GM23338 (cell line): ENCODE measurements at regions not wholly inside any gene's neighbourhood (a gene's known extent, or its start where the extent isn't known, plus 50 kb on each side); places are given as distances from the start of the nearest gene placed in this dataset.

Experiments
- ATAC-seq: fragments of 200-7000 bp; cut with Tn5 transposase; 3 replicates; pipeline ENCODE4 v1.9.1; 2020
- DNase-seq: peaks from one replicate; pipeline ENCODE4 v3.0.0-alpha.2; 2015; ENCODE audit warnings: low spot score
- H2AFZ ChIP-seq: fragments of 200-600 bp; sonication (generic); 2 replicates; pipeline ENCODE4 v1.8.0; 2016; ENCODE audit warnings: antibody characterized with exemption, mild to moderate bottlenecking, moderate library complexity
- H3F3A ChIP-seq: fragments of 200-600 bp; sonication (generic); replicated peaks from 2 replicates; pipeline ENCODE4 v1.8.0; 2017; ENCODE audit warnings: antibody characterized with exemption, mixed run types, low read depth
- H3K27ac ChIP-seq: fragments of 200-600 bp; sonication (generic); 2 replicates; pipeline ENCODE4 v1.6.1; 2016; ENCODE audit warnings: low read depth
- H3K27me3 ChIP-seq: fragments of 200-600 bp; sonication (generic); 2 replicates; pipeline ENCODE4 v1.8.0; 2016; ENCODE audit warnings: mild to moderate bottlenecking, mixed run types, moderate library complexity; ENCODE audit not compliant: insufficient read depth
- H3K36me3 ChIP-seq: fragments of 200-600 bp; sonication (generic); 2 replicates; pipeline ENCODE4 v1.8.0; 2016; ENCODE audit warnings: mild to moderate bottlenecking; ENCODE audit not compliant: insufficient read depth
- H3K4me1 ChIP-seq: fragments of 200-600 bp; sonication (generic); 2 replicates; pipeline ENCODE4 v1.8.0; 2016; ENCODE audit warnings: mild to moderate bottlenecking, moderate library complexity; ENCODE audit not compliant: insufficient read depth
- H3K4me2 ChIP-seq: fragments of 200-600 bp; sonication (generic); 2 replicates; pipeline ENCODE4 v1.7.1; 2017; ENCODE audit warnings: mixed run types
- H3K4me3 ChIP-seq: fragments of 200-600 bp; sonication (generic); 2 replicates; pipeline ENCODE4 v1.6.1; 2016; ENCODE audit warnings: mixed run types
- H3K79me2 ChIP-seq: fragments of 200-600 bp; sonication (generic); replicated peaks from 2 replicates; pipeline ENCODE4 v1.8.0; 2017; ENCODE audit warnings: mild to moderate bottlenecking; ENCODE audit not compliant: insufficient read depth
- H3K9me2 ChIP-seq: fragments of 200-600 bp; sonication (generic); 2 replicates; pipeline ENCODE4 v1.8.0; 2017; ENCODE audit not compliant: insufficient read depth
- H4K20me1 ChIP-seq: fragments of 200-600 bp; sonication (generic); replicated peaks from 2 replicates; pipeline ENCODE4 v1.8.0; 2017; ENCODE audit warnings: mild to moderate bottlenecking; ENCODE audit not compliant: insufficient read depth
- H3K27ac Mint-ChIP-seq: 2 replicates; pipeline ENCODE4 v1.8.0; 2020; ENCODE audit warnings: inconsistent platforms, mild to moderate bottlenecking, moderate library complexity, mixed read lengths
- H3K27me3 Mint-ChIP-seq: 3 replicates; pipeline ENCODE4 v1.8.0; 2022; ENCODE audit warnings: low read depth, mild to moderate bottlenecking, moderate library complexity, mixed read lengths, inconsistent platforms; ENCODE audit not compliant: insufficient read depth, poor library complexity
- H3K36me3 Mint-ChIP-seq: 3 replicates; pipeline ENCODE4 v1.8.0; 2021; ENCODE audit warnings: low read depth, mild to moderate bottlenecking, inconsistent platforms, moderate library complexity, mixed read lengths
- H3K4me1 Mint-ChIP-seq: 3 replicates; pipeline ENCODE4 v1.8.0; 2020; ENCODE audit warnings: mild to moderate bottlenecking, inconsistent platforms, mixed read lengths
- H3K4me3 Mint-ChIP-seq: 3 replicates; pipeline ENCODE4 v1.8.0; 2021; ENCODE audit warnings: moderate library complexity, mild to moderate bottlenecking, inconsistent platforms, mixed read lengths
- H3K9me3 Mint-ChIP-seq: 3 replicates; pipeline ENCODE4 v1.8.0; 2020; ENCODE audit warnings: moderate library complexity, mild to moderate bottlenecking, inconsistent platforms, mixed read lengths
- CREB1 ChIP-seq: fragments of 250-450 bp; sonication (Bioruptor Pico); IDR thresholded peaks from 2 replicates; pipeline ENCODE4 v1.5.0; 2020; ENCODE audit warnings: low read depth, mild to moderate bottlenecking, moderate library complexity
- EZH2 ChIP-seq: fragments of 200-600 bp; sonication (generic); IDR thresholded peaks from one replicate; pipeline ENCODE4 v1.8.0; 2017; ENCODE audit warnings: antibody characterized with exemption, mild to moderate bottlenecking, low read depth; ENCODE audit not compliant: unreplicated experiment
- EZH2phosphoT487 ChIP-seq: fragments of 200-600 bp; sonication (generic); IDR thresholded peaks from one replicate; pipeline ENCODE4 v1.8.1; 2018; ENCODE audit warnings: antibody characterized with exemption; ENCODE audit not compliant: unreplicated experiment
- JUNB ChIP-seq: IDR thresholded peaks from one replicate; pipeline ENCODE4 v1.6.1; 2016; ENCODE audit warnings: antibody characterized with exemption; ENCODE audit not compliant: unreplicated experiment
- NANOG ChIP-seq: IDR thresholded peaks from 2 replicates; pipeline ENCODE4 v1.6.1; 2016; ENCODE audit warnings: antibody characterized with exemption, borderline replicate concordance
- POLR2AphosphoS5 ChIP-seq: IDR thresholded peaks from 2 replicates; pipeline ENCODE4 v1.6.1; 2016; ENCODE audit warnings: antibody characterized with exemption, low read depth
- STAT1 ChIP-seq: IDR thresholded peaks from one replicate; pipeline ENCODE4 v1.6.1; 2016; ENCODE audit warnings: antibody characterized with exemption; ENCODE audit not compliant: unreplicated experiment
- ZNF114 ChIP-seq: fragments of 250-450 bp; sonication (Bioruptor Pico); IDR thresholded peaks from 2 replicates; pipeline ENCODE4 v1.5.0; 2020; ENCODE audit warnings: mild to moderate bottlenecking, moderate library complexity
- ZNF331 ChIP-seq: fragments of 250-450 bp; sonication (Bioruptor Pico); IDR thresholded peaks from 2 replicates; pipeline ENCODE4 v1.5.0; 2020; ENCODE audit warnings: low read depth, mild to moderate bottlenecking, moderate library complexity
- TF ChIP-seq, protein P1 (sequence below), 2 experiments: fragments of 200-600 bp in 1 of 2; sonication (generic) in 1 of 2; conservative IDR thresholded peaks; 2 replicates each; pipeline versions ENCODE4 v1.5.1 to v1.6.1; 2016 to 2017; ENCODE audit warnings: antibody characterized with exemption in 2 of 2, low read depth in 2 of 2, mild to moderate bottlenecking in 2 of 2, moderate library complexity in 1 of 2
- TF ChIP-seq, protein P2 (sequence below): fragments of 250-450 bp; sonication (Bioruptor Pico); IDR thresholded peaks from 2 replicates; pipeline ENCODE4 v1.5.0; 2020; ENCODE audit warnings: mild to moderate bottlenecking, moderate library complexity
- TF ChIP-seq, protein P3 (sequence below): IDR thresholded peaks from 2 replicates; pipeline ENCODE4 v1.6.1; 2016; ENCODE audit warnings: antibody characterized with exemption
- TF ChIP-seq, protein P4 (sequence below): IDR thresholded peaks from one replicate; pipeline ENCODE4 v1.6.1; 2018; ENCODE audit warnings: antibody characterized with exemption; ENCODE audit not compliant: unreplicated experiment

DNA sequence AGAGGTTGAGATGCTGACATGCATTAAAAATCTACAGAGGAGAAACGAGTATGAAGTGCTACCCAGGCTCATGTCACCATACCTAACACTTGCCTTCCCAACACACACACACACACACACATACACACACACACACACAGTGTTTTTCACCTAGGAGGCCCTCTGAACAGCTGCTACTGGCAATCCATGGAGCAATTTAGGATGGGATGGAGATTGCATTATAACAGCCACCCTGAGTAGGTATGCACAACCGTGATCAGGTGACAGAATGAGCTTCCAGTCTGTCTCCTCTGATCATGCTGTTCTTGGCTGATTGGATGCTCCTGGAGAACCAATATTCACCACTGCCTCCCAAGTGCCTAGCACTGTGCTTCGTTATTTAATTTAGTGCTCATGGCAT, 528.5 kb upstream of the CDH5 start:
- Mint-ChIP-seq H3K36me3 (no peaks in the 10 kb centered on the region), H3K4me3 (no peak overlapping the region), H3K27ac (no peak overlapping the region), H3K27me3 (no peaks in the 10 kb centered on the region), H3K9me3 (no peaks in the 10 kb centered on the region), H3K4me1 (no peaks in the 10 kb centered on the region)
- H3K4me1 ChIP-seq = no peaks in the 10 kb centered on the region
- no peaks in the 10 kb centered on the region for H4K20me1 ChIP-seq
- H3K27ac ChIP-seq = no peak overlapping the region
- no peak for DNase-seq
- no peaks in the 10 kb centered on the region for H3K36me3 ChIP-seq
- H3K9me2 ChIP-seq = no peaks in the 10 kb centered on the region
- peak overlapping the region; percentile 38; the same call in 1 of the 2 replicates for H2AFZ ChIP-seq
- H3K79me2 ChIP-seq = no peaks in the 10 kb centered on the region
- TF ChIP-seq, protein P1, sequence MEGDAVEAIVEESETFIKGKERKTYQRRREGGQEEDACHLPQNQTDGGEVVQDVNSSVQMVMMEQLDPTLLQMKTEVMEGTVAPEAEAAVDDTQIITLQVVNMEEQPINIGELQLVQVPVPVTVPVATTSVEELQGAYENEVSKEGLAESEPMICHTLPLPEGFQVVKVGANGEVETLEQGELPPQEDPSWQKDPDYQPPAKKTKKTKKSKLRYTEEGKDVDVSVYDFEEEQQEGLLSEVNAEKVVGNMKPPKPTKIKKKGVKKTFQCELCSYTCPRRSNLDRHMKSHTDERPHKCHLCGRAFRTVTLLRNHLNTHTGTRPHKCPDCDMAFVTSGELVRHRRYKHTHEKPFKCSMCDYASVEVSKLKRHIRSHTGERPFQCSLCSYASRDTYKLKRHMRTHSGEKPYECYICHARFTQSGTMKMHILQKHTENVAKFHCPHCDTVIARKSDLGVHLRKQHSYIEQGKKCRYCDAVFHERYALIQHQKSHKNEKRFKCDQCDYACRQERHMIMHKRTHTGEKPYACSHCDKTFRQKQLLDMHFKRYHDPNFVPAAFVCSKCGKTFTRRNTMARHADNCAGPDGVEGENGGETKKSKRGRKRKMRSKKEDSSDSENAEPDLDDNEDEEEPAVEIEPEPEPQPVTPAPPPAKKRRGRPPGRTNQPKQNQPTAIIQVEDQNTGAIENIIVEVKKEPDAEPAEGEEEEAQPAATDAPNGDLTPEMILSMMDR (conservative IDR thresholded peaks at IDR 0.05; ENCODE audit: low read depth in 2 of 2) = no peak
- TF ChIP-seq, protein P2, sequence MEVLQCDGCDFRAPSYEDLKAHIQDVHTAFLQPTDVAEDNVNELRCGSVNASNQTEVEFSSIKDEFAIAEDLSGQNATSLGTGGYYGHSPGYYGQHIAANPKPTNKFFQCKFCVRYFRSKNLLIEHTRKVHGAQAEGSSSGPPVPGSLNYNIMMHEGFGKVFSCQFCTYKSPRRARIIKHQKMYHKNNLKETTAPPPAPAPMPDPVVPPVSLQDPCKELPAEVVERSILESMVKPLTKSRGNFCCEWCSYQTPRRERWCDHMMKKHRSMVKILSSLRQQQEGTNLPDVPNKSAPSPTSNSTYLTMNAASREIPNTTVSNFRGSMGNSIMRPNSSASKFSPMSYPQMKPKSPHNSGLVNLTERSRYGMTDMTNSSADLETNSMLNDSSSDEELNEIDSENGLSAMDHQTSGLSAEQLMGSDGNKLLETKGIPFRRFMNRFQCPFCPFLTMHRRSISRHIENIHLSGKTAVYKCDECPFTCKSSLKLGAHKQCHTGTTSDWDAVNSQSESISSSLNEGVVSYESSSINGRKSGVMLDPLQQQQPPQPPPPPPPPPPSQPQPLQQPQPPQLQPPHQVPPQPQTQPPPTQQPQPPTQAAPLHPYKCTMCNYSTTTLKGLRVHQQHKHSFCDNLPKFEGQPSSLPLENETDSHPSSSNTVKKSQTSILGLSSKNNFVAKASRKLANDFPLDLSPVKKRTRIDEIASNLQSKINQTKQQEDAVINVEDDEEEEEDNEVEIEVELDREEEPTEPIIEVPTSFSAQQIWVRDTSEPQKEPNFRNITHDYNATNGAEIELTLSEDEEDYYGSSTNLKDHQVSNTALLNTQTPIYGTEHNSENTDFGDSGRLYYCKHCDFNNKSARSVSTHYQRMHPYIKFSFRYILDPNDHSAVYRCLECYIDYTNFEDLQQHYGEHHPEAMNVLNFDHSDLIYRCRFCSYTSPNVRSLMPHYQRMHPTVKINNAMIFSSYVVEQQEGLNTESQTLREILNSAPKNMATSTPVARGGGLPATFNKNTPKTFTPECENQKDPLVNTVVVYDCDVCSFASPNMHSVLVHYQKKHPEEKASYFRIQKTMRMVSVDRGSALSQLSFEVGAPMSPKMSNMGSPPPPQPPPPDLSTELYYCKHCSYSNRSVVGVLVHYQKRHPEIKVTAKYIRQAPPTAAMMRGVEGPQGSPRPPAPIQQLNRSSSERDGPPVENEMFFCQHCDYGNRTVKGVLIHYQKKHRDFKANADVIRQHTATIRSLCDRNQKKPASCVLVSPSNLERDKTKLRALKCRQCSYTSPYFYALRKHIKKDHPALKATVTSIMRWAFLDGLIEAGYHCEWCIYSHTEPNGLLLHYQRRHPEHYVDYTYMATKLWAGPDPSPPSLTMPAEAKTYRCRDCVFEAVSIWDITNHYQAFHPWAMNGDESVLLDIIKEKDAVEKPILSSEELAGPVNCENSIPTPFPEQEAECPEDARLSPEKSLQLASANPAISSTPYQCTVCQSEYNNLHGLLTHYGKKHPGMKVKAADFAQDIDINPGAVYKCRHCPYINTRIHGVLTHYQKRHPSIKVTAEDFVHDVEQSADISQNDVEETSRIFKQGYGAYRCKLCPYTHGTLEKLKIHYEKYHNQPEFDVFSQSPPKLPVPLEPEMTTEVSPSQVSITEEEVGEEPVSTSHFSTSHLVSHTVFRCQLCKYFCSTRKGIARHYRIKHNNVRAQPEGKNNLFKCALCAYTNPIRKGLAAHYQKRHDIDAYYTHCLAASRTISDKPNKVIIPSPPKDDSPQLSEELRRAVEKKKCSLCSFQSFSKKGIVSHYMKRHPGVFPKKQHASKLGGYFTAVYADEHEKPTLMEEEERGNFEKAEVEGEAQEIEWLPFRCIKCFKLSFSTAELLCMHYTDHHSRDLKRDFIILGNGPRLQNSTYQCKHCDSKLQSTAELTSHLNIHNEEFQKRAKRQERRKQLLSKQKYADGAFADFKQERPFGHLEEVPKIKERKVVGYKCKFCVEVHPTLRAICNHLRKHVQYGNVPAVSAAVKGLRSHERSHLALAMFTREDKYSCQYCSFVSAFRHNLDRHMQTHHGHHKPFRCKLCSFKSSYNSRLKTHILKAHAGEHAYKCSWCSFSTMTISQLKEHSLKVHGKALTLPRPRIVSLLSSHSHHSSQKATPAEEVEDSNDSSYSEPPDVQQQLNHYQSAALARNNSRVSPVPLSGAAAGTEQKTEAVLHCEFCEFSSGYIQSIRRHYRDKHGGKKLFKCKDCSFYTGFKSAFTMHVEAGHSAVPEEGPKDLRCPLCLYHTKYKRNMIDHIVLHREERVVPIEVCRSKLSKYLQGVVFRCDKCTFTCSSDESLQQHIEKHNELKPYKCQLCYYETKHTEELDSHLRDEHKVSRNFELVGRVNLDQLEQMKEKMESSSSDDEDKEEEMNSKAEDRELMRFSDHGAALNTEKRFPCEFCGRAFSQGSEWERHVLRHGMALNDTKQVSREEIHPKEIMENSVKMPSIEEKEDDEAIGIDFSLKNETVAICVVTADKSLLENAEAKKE (CRISPR knock-in tag) = no peak
- TF ChIP-seq ZNF331 (CRISPR knock-in tag) = no peak
- TF ChIP-seq POLR2AphosphoS5 = no peak
- TF ChIP-seq ZNF114 (CRISPR knock-in tag) = no peak
- no peak for TF ChIP-seq STAT1
- TF ChIP-seq JUNB = no peak
- no peak for TF ChIP-seq CREB1 (CRISPR knock-in tag)
- TF ChIP-seq, protein P3, sequence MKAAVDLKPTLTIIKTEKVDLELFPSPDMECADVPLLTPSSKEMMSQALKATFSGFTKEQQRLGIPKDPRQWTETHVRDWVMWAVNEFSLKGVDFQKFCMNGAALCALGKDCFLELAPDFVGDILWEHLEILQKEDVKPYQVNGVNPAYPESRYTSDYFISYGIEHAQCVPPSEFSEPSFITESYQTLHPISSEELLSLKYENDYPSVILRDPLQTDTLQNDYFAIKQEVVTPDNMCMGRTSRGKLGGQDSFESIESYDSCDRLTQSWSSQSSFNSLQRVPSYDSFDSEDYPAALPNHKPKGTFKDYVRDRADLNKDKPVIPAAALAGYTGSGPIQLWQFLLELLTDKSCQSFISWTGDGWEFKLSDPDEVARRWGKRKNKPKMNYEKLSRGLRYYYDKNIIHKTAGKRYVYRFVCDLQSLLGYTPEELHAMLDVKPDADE = no peak
- TF ChIP-seq, protein P4, sequence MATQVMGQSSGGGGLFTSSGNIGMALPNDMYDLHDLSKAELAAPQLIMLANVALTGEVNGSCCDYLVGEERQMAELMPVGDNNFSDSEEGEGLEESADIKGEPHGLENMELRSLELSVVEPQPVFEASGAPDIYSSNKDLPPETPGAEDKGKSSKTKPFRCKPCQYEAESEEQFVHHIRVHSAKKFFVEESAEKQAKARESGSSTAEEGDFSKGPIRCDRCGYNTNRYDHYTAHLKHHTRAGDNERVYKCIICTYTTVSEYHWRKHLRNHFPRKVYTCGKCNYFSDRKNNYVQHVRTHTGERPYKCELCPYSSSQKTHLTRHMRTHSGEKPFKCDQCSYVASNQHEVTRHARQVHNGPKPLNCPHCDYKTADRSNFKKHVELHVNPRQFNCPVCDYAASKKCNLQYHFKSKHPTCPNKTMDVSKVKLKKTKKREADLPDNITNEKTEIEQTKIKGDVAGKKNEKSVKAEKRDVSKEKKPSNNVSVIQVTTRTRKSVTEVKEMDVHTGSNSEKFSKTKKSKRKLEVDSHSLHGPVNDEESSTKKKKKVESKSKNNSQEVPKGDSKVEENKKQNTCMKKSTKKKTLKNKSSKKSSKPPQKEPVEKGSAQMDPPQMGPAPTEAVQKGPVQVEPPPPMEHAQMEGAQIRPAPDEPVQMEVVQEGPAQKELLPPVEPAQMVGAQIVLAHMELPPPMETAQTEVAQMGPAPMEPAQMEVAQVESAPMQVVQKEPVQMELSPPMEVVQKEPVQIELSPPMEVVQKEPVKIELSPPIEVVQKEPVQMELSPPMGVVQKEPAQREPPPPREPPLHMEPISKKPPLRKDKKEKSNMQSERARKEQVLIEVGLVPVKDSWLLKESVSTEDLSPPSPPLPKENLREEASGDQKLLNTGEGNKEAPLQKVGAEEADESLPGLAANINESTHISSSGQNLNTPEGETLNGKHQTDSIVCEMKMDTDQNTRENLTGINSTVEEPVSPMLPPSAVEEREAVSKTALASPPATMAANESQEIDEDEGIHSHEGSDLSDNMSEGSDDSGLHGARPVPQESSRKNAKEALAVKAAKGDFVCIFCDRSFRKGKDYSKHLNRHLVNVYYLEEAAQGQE = no peak
- TF ChIP-seq EZH2 = no peak
- TF ChIP-seq EZH2phosphoT487 = no peak
- no peak for TF ChIP-seq NANOG
- H3K4me2 ChIP-seq = no peak overlapping the region
- no peaks in the 10 kb centered on the region for H3K27me3 ChIP-seq
- no peaks in the 10 kb centered on the region for H3F3A ChIP-seq
- H3K4me3 ChIP-seq = no peak overlapping the region
- no peak for ATAC-seq
